ENCODE measurements at regions not wholly inside any gene's neighbourhood (a gene's known extent, or its start where the extent isn't known, plus 50 kb on each side); places are given as distances from the start of the nearest gene placed in this dataset.

- ChIA-PET POLR2A (no interaction called here), CTCF (no interaction called here)
- Mint-ChIP-seq H3K9me3 (peaks cover 10% of the 10 kb centered on the region), H3K27me3 (no peaks in the 10 kb centered on the region), H3K27ac (no peak overlapping the region), H3K4me1 (ENCODE audit: low read depth) (no peaks in the 10 kb centered on the region), H3K36me3 (ENCODE audit: low read depth) (no peaks in the 10 kb centered on the region), H3K4me3 (no peak overlapping the region)
- no peaks in the 10 kb centered on the region for H3K27me3 ChIP-seq (ENCODE audit: control insufficient read depth in 1 of 2, insufficient read depth in 2 of 2, low read length in 2 of 2)
- no peak overlapping the region for H3K27ac ChIP-seq (ENCODE audit: low read depth in 1 of 2, low read length in 2 of 2)
- no peak for TF ChIP-seq CTCF (IDR thresholded peaks at IDR 0.05)
- H3K4me1 ChIP-seq (ENCODE audit: insufficient read depth, low read length) = no peaks in the 10 kb centered on the region
- H3K4me3 ChIP-seq (ENCODE audit: low read length) = no peak overlapping the region
- ATAC-seq (ENCODE audit: poor library complexity) = no peak
- intact Hi-C loops (cut with DNase I, micrococcal nuclease) = no loop called here
- DNase-seq = no peak
- H3K9me3 ChIP-seq (ENCODE audit: control insufficient read depth in 1 of 2, insufficient read depth in 1 of 2, low read length in 2 of 2) = peaks cover 4 to 6% of the 10 kb centered on the region in 2 experiments
- no peaks in the 10 kb centered on the region for H3K36me3 ChIP-seq (ENCODE audit: insufficient read depth, low read length)
These were observed 1478.3 kb upstream of the CDH6 start for GRCh38 chr5:29715167-29715566.

- Mint-ChIP-seq H3K36me3 (ENCODE audit: low read depth) (no peaks in the 10 kb centered on the region), H3K4me3 (no peak overlapping the region), H3K9me3 (peaks cover 8% of the 10 kb centered on the region), H3K27me3 (no peaks in the 10 kb centered on the region), H3K4me1 (ENCODE audit: low read depth) (no peaks in the 10 kb centered on the region), H3K27ac (no peak overlapping the region)
- H3K4me1 ChIP-seq (ENCODE audit: insufficient read depth, low read length) = no peaks in the 10 kb centered on the region
- H3K9me3 ChIP-seq (ENCODE audit: control insufficient read depth in 1 of 2, insufficient read depth in 1 of 2, low read length in 2 of 2) = no peaks in the 10 kb centered on the region
- no peak overlapping the region for H3K27ac ChIP-seq (ENCODE audit: low read depth in 1 of 2, low read length in 2 of 2)
- H3K36me3 ChIP-seq (ENCODE audit: insufficient read depth, low read length) = no peaks in the 10 kb centered on the region
- intact Hi-C loops (cut with DNase I, micrococcal nuclease) = no loop called here
- H3K4me3 ChIP-seq (ENCODE audit: low read length) = no peak overlapping the region
- ATAC-seq (ENCODE audit: poor library complexity) (no peak), DNase-seq (no peak)
- no peaks in the 10 kb centered on the region for H3K27me3 ChIP-seq (ENCODE audit: control insufficient read depth in 1 of 2, insufficient read depth in 2 of 2, low read length in 2 of 2)
- CTCF ChIA-PET = no interaction called here
- POLR2A ChIA-PET = no interaction called here
- TF ChIP-seq CTCF (IDR thresholded peaks at IDR 0.05) = no peak
These were observed 1490.6 kb upstream of the CDH6 start for GRCh38 chr5:29702875-29703274.

- ATAC-seq (ENCODE audit: poor library complexity) (no peak), DNase-seq (no peak)
- Mint-ChIP-seq H3K36me3 (ENCODE audit: low read depth) (no peaks in the 10 kb centered on the region), H3K4me3 (no peak overlapping the region), H3K27me3 (no peaks in the 10 kb centered on the region), H3K9me3 (peaks cover 8% of the 10 kb centered on the region), H3K27ac (no peak overlapping the region), H3K4me1 (ENCODE audit: low read depth) (no peaks in the 10 kb centered on the region)
- no peaks in the 10 kb centered on the region for H3K4me1 ChIP-seq (ENCODE audit: insufficient read depth, low read length)
- no peaks in the 10 kb centered on the region for H3K9me3 ChIP-seq (ENCODE audit: control insufficient read depth in 1 of 2, insufficient read depth in 1 of 2, low read length in 2 of 2)
- no peaks in the 10 kb centered on the region for H3K36me3 ChIP-seq (ENCODE audit: insufficient read depth, low read length)
- TF ChIP-seq CTCF (IDR thresholded peaks at IDR 0.05) = no peak
- no peak overlapping the region for H3K27ac ChIP-seq (ENCODE audit: low read depth in 1 of 2, low read length in 2 of 2)
- CTCF ChIA-PET = no interaction called here
- no peak overlapping the region for H3K4me3 ChIP-seq (ENCODE audit: low read length)
- POLR2A ChIA-PET = no interaction called here
- intact Hi-C loops (cut with DNase I, micrococcal nuclease) = no loop called here
- H3K27me3 ChIP-seq (ENCODE audit: control insufficient read depth in 1 of 2, insufficient read depth in 2 of 2, low read length in 2 of 2) = no peaks in the 10 kb centered on the region
These were observed 1491.9 kb upstream of the CDH6 start for GRCh38 chr5:29701600-29701999.

Data from CD4-positive, alpha-beta T cell (primary cell).